ENCODE measurements at regions not wholly inside any gene's neighbourhood (a gene's known extent, or its start where the extent isn't known, plus 50 kb on each side); places are given as distances from the start of the nearest gene placed in this dataset.
"Not testable (repeated sequence)": the region's sequence is repeated elsewhere in the genome, so short reads cannot be mapped to it uniquely, and the experiment has no call there.

GRCh38 chr12:68547318-68547717 is 63.4 kb upstream of the RAP1B start:
- DNase-seq (ENCODE audit: low read depth in 3 of 3) = not testable (repeated sequence)

GRCh38 chr12:68552605-68553195 is 58.0 kb upstream of the RAP1B start:
- DNase-seq (ENCODE audit: low read depth in 3 of 3) = not testable (repeated sequence)

DNA sequence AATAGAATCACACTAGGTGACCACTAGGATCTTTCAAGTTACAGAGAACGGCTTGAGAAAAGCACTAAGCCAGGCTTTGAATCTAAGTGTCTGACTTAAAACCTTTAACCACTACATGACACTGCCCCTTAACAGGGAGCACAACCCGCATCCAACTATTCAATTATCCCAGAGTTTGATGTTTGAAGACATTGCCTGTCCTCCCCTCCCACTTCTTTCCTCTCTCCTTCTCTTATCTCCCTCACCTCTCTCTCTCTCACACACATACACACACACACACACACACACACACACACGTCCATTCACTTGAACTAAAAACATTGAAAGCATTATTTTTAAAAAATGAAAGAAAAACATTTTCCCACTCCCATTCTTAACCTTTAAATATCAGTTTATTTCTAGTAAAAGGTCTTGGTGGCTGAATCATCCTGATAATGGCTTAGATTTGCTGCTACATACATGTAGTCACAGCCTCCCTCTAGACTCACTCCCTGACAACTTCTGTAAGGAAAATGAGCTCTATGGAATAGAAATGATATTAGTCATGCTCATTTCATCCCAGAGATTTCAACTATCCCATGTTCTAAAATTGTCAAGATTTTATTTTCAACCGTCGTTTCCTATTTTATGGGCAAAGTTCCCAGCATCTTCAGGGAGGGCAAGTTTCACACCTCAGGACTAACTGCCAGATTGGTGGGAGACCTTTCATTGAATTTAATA is 53.5 kb upstream of the RAP1B start:
- DNase-seq (ENCODE audit: low read depth in 3 of 3) = no peak

DNA sequence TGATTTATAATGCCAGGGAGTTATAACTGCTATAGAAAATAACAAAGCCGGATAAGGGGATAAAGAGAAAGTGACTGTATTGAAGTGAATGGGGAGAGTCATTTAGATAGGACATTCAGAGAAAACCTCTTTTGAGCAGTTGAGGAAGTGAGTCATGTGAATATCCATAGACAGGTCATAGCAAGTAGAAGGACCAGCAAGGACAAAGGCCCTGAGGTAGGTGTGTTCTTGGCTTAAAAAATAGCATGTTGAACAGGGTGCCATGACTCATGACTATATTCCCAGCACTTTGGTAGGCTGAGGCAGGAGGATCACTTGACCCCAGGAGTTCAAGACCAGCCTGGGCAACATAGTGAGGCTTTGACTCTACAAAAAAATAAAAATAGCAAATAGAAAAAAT is 51.5 kb upstream of the RAP1B start:
- no peak for DNase-seq (ENCODE audit: low read depth in 3 of 3)

DNA sequence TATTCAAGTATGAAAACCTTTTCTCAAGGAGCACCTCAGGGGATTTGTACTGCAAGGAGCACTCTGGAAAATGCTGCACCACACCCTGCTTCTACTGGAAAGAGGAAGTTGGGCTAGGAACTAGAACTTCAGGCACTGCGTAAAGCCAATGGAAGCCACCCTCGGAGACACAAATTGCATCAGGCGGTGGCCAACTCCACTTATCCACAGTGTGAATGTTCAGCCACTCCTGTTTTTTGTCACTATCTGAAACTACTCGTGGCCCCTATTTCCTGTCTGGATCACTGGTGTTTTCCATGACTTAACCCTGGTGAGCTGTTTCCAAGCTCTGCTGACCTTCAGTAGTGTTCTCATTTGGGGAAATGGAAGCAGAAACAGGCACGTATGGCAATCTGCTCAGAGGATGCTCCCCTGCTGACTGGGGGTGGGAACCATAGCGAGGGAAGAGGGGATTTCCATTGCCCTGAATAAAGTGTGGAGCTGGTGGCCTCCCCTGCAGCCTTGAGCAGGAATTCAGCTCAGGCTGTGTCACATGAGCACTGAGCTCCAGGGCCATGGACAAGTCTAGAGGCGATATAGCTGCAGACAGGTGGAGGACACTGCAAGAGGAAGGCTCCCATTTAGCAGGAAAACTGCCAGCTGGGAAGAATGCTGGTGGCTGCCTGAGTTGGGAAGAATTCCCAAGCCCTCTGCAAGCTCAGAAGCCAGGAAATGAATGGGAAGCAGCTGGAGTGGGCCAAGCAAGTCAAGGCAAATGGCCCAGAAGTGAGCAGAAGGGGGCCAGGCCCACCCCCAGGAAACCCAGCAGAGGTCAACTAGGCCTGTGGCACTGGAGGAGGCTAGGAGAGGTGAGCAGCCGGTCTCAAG is 50.5 kb upstream of the RAP1B start:
- no peak for DNase-seq (ENCODE audit: low read depth in 3 of 3)

GRCh38 chr12:68560851-68561422 is 49.8 kb upstream of the RAP1B start:
- no peak for DNase-seq (ENCODE audit: low read depth in 3 of 3)
